HG03565 (cell line): ENCODE measurements at regions not wholly inside any gene's neighbourhood (a gene's known extent, or its start where the extent isn't known, plus 50 kb on each side); places are given as distances from the start of the nearest gene placed in this dataset.
"Not testable (repeated sequence)": the region's sequence is repeated elsewhere in the genome, so short reads cannot be mapped to it uniquely, and the experiment has no call there.

Source experiments
- ATAC-seq: cut with Tn5 transposase; IDR thresholded peaks from one replicate; pipeline ENCODE4 v1.9.1; 2021; ENCODE audit warnings: mild to moderate bottlenecking, moderate library complexity; ENCODE audit not compliant: unreplicated experiment

GRCh38 chrX:4181782-4182407 lies 468.4 kb upstream of the PRKX start:
- no peak for ATAC-seq

- ATAC-seq, result no peak
These were observed 465.6 kb upstream of the PRKX start for GRCh38 chrX:4179031-4179430.

GRCh38 chrX:4175221-4175620 lies 461.8 kb upstream of the PRKX start:
- ATAC-seq, result no peak

- no peak for ATAC-seq
These were observed 460.3 kb upstream of the PRKX start for GRCh38 chrX:4173743-4174142.

- no peak for ATAC-seq
These were observed 438.3 kb upstream of the PRKX start for GRCh38 chrX:4151798-4152197.

- no peak for ATAC-seq
These were observed 436.8 kb upstream of the PRKX start for GRCh38 chrX:4150259-4150658.

- no peak for ATAC-seq
These were observed 416.2 kb upstream of the PRKX start for GRCh38 chrX:4129626-4130025.

GRCh38 chrX:4118666-4119530 lies 405.4 kb upstream of the PRKX start:
- ATAC-seq, result no peak

- no peak for ATAC-seq
These were observed 397.5 kb upstream of the PRKX start for GRCh38 chrX:4110964-4111363.

GRCh38 chrX:4094926-4095325 lies 381.5 kb upstream of the PRKX start:
- ATAC-seq, result no peak

GRCh38 chrX:4091046-4091760 lies 377.8 kb upstream of the PRKX start:
- no peak for ATAC-seq

GRCh38 chrX:4059893-4060292 lies 346.4 kb upstream of the PRKX start:
- no peak for ATAC-seq

- no peak for ATAC-seq
These were observed 330.5 kb upstream of the PRKX start for GRCh38 chrX:4043951-4044350.

- ATAC-seq, result no peak
These were observed 322.4 kb upstream of the PRKX start for GRCh38 chrX:4035874-4036273.

GRCh38 chrX:4028151-4028550 lies 314.7 kb upstream of the PRKX start:
- no peak for ATAC-seq

GRCh38 chrX:4005281-4005680 lies 291.8 kb upstream of the PRKX start:
- no peak for ATAC-seq

- ATAC-seq, result no peak
These were observed 291.4 kb upstream of the PRKX start for GRCh38 chrX:4004822-4005221.

GRCh38 chrX:3994315-3994714 lies 280.9 kb upstream of the PRKX start:
- no peak for ATAC-seq

- no peak for ATAC-seq
These were observed 277.1 kb upstream of the PRKX start for GRCh38 chrX:3990569-3990968.

- ATAC-seq, result not testable (repeated sequence)
These were observed 258.8 kb upstream of the PRKX start for GRCh38 chrX:3972104-3972858.

GRCh38 chrX:3968749-3969148 lies 255.3 kb upstream of the PRKX start:
- no peak for ATAC-seq
